Neural cell (in vitro differentiated cells): ENCODE measurements at regions not wholly inside any gene's neighbourhood (a gene's known extent, or its start where the extent isn't known, plus 50 kb on each side); places are given as distances from the start of the nearest gene placed in this dataset.

Experiments
- EP300 ChIP-seq: fragments of 450-650 bp; conservative IDR thresholded peaks from 2 replicates; pipeline ENCODE4 v1.6.1; 2014; ENCODE audit warnings: antibody characterized with exemption, mild to moderate bottlenecking, moderate library complexity; ENCODE audit not compliant: poor library complexity, severe bottlenecking
- EZH2 ChIP-seq: fragments of 200-600, 300-800 bp; shearing (Covaris generic), sonication (generic); IDR thresholded peaks from 2 replicates; pipeline ENCODE4 v1.6.1; 2014; ENCODE audit warnings: antibody characterized with exemption, low read length, borderline replicate concordance, mild to moderate bottlenecking; ENCODE audit not compliant: insufficient read depth, poor library complexity, severe bottlenecking
- TAF1 ChIP-seq: IDR thresholded peaks from 2 replicates; pipeline ENCODE4 v1.6.1; 2012; ENCODE audit warnings: low read depth

DNA sequence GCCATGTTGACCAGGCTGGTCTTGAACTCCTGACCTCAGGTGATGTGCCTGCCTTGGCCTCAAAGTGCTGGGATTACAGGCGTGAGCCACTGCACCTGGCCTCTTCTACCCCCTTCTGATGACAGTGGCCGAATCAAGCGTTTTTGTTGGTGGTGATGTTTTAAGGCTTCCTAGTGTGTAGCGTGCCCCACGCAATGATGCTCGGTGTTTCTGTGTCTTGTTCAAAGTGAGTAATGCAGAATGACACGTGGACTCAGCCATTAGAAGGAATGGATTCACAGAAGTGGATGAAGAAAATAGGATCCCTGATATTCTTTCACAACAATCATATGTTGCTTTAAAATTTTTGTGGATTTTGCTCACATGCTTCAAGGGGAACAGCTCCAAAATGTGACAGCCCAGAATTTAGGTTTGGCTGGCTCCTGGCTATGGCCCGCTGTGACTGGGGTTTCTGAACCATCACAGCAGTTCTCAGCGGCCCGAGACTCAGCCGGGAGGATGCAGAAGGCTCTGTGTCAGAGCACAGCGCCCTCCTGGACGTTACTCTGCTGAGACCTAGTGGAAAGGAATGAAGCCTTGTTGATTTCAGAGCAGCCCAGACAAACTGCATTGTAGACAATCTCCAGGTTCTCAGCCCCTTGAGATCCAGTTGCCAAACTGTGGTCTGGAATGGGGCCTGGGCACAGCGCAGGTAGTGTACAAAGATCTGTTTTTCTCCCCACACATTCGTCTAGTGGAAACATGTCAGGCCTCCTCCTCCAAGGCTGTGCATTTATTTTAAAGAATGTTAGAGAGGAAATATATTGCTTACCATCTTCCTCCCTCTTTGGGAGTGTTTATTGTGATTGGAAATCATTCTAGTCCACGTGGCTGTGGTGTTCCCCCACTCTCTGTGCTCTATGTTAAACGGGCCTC, 57.6 kb upstream of the TIAM2 start:
- TF ChIP-seq TAF1 (no peak), EP300 (no peak), EZH2 (no peak)
